Osteoblast (primary cell): ENCODE measurements at regions not wholly inside any gene's neighbourhood (a gene's known extent, or its start where the extent isn't known, plus 50 kb on each side); places are given as distances from the start of the nearest gene placed in this dataset.

Experiments
- DNase-seq: peaks from one replicate; pipeline ENCODE4 v3.0.0; 2011; ENCODE audit warnings: low spot score, mixed read lengths; ENCODE audit not compliant: insufficient read length; ENCODE audit errors: missing footprints
- H2AFZ ChIP-seq: 2 replicates; pipeline ENCODE4 v1.6.0; 2011; ENCODE audit warnings: mild to moderate bottlenecking, low read length
- H3K27ac ChIP-seq: 2 replicates; pipeline ENCODE4 v1.5.1; 2011; ENCODE audit warnings: mild to moderate bottlenecking, low read depth, low read length, moderate library complexity
- H3K27me3 ChIP-seq: 2 replicates; pipeline ENCODE4 v1.6.0; 2012; ENCODE audit warnings: mild to moderate bottlenecking, control low read depth, inconsistent platforms, low read length, moderate library complexity; ENCODE audit not compliant: insufficient read depth
- H3K36me3 ChIP-seq: 2 replicates; pipeline ENCODE4 v1.5.1; 2011; ENCODE audit warnings: mild to moderate bottlenecking, low read length, control low read depth, moderate library complexity; ENCODE audit not compliant: insufficient read depth
- H3K4me1 ChIP-seq: 2 replicates; pipeline ENCODE4 v1.5.1; 2011; ENCODE audit warnings: mild to moderate bottlenecking, low read length, control low read depth, moderate library complexity; ENCODE audit not compliant: insufficient read depth
- H3K4me2 ChIP-seq: 2 replicates; pipeline ENCODE4 v1.6.0; 2011; ENCODE audit warnings: mild to moderate bottlenecking, low read length; ENCODE audit not compliant: insufficient read depth
- H3K4me3 ChIP-seq: fragments of 200-600 bp; sonication (generic); 3 replicates; pipeline ENCODE4 v1.5.1; 2012; ENCODE audit warnings: mild to moderate bottlenecking, low read length, inconsistent platforms; ENCODE audit not compliant: insufficient read depth
- H3K79me2 ChIP-seq: 2 replicates; pipeline ENCODE4 v1.6.0; 2012; ENCODE audit warnings: mild to moderate bottlenecking, low read length, control low read depth, inconsistent platforms; ENCODE audit not compliant: insufficient read depth
- H3K9me3 ChIP-seq: 2 replicates; pipeline ENCODE4 v1.5.1; 2011; ENCODE audit warnings: low read depth, low read length, control low read depth
- H4K20me1 ChIP-seq: 2 replicates; pipeline ENCODE4 v1.6.0; 2012; ENCODE audit warnings: mild to moderate bottlenecking, low read length, control low read depth; ENCODE audit not compliant: insufficient read depth
- CTCF ChIP-seq: IDR thresholded peaks from 2 replicates; pipeline ENCODE4 v1.5.1; 2011; ENCODE audit warnings: mild to moderate bottlenecking, low read depth, low read length, moderate library complexity; ENCODE audit errors: extremely low read depth

GRCh38 chr2:225310745-225311144, 88.8 kb upstream of the NYAP2 start:
- Histone ChIP-seq H2AFZ (no peak overlapping the region), H3K36me3 (no peaks in the 10 kb centered on the region), H3K27ac (no peak overlapping the region), H3K27me3 (peaks cover 2% of the 10 kb centered on the region), H3K9me3 (no peaks in the 10 kb centered on the region), H3K4me2 (no peak overlapping the region), H3K4me1 (no peaks in the 10 kb centered on the region), H3K79me2 (no peaks in the 10 kb centered on the region), H4K20me1 (no peaks in the 10 kb centered on the region), H3K4me3 (no peak overlapping the region)
- DNase-seq, result peak; percentile 1
- no peak for TF ChIP-seq CTCF

GRCh38 chr2:225309516-225309915, 90.0 kb upstream of the NYAP2 start:
- Histone ChIP-seq H3K27me3 (no peaks in the 10 kb centered on the region), H3K9me3 (no peaks in the 10 kb centered on the region), H3K79me2 (no peaks in the 10 kb centered on the region), H3K36me3 (no peaks in the 10 kb centered on the region), H4K20me1 (no peaks in the 10 kb centered on the region), H2AFZ (no peak overlapping the region), H3K4me3 (no peak overlapping the region), H3K27ac (no peak overlapping the region), H3K4me2 (no peak overlapping the region), H3K4me1 (no peaks in the 10 kb centered on the region)
- DNase-seq, result no peak
- TF ChIP-seq CTCF, result no peak

- Histone ChIP-seq H3K4me2 (no peak overlapping the region), H3K36me3 (no peaks in the 10 kb centered on the region), H3K27ac (no peak overlapping the region), H3K79me2 (no peaks in the 10 kb centered on the region), H3K4me3 (no peak overlapping the region), H4K20me1 (no peaks in the 10 kb centered on the region), H3K27me3 (peaks cover 7% of the 10 kb centered on the region), H3K4me1 (no peaks in the 10 kb centered on the region), H3K9me3 (no peaks in the 10 kb centered on the region), H2AFZ (no peak overlapping the region)
- no peak for TF ChIP-seq CTCF
- no peak for DNase-seq
Observed at GRCh38 chr2:225296951-225297350, 102.6 kb upstream of the NYAP2 start.

GRCh38 chr2:225295102-225295501, 104.4 kb upstream of the NYAP2 start:
- Histone ChIP-seq H3K9me3 (no peaks in the 10 kb centered on the region), H4K20me1 (no peaks in the 10 kb centered on the region), H3K4me3 (no peak overlapping the region), H3K27ac (no peak overlapping the region), H3K4me1 (no peaks in the 10 kb centered on the region), H3K27me3 (peaks cover 7% of the 10 kb centered on the region), H2AFZ (no peak overlapping the region), H3K4me2 (no peak overlapping the region), H3K79me2 (no peaks in the 10 kb centered on the region), H3K36me3 (no peaks in the 10 kb centered on the region)
- DNase-seq, result no peak
- TF ChIP-seq CTCF, result no peak
